HUDEP-2 (cell line): ENCODE measurements at regions not wholly inside any gene's neighbourhood (a gene's known extent, or its start where the extent isn't known, plus 50 kb on each side); places are given as distances from the start of the nearest gene placed in this dataset.

ENCODE experiments used
- DNase-seq, 76 experiments: peaks; one replicate each; lab custom pipeline; 2025; ENCODE audit not compliant: unreplicated experiment in 76 of 76; lab: John Stamatoyannopoulos, UW

DNA sequence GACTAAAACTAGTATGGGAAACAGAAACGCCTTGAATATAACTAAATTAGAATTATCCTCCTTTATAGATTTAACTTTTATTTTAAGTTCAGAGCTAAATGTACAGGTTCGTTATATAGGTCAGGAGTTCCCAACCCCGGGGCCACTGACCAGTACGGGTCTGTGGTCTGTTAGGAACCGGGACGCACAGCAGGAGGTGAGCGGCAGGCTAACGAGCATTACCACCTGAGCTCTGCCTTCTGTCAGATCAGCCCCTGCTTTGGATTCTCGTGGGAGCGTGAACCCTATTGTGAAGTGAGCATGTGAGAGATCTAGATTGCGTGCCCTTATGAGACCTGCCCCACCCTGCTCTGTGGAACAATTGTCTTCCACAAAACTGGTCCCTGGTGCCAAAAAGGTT, 51.0 kb downstream of the FAT4 start:
- DNase-seq: no peak

DNA sequence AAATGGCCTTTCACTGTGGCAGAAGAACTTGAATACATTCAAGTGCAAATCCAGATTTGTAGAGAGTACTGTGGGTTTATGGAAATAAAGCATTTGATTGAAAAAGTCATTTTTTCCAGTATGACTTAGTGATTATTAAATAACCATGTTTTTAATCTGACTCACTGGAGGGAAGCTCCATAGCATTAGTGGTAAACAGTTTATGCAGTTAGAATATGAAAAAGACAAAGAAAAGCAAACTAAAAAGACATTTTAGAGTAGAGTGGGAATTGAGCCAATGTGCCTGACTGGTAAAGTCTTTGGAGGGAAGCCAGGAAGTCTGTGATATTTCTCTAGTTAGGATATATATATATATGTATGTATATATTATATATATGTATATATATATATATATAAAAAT, 53.4 kb downstream of the FAT4 start:
- no peak for DNase-seq

DNA sequence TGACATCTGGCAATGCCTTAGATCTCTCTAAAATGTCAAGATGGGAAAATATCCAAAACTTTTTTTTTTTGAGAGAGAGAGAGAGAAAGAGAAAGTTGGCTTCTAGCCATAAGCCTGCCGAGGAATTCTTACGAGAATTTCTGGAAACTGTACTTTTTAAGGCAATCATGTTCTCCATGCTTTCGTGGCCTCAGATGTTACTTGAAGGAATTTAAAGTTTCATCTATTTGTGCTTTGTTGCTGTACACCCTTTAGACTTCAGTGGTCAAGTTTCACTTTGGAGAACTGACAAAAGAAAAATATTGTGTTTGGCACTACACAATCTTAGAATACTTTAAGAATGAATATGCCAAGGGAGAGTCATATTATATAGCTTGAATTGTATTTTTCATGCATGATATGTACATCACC, 53.9 kb downstream of the FAT4 start:
- no peak for DNase-seq

DNA sequence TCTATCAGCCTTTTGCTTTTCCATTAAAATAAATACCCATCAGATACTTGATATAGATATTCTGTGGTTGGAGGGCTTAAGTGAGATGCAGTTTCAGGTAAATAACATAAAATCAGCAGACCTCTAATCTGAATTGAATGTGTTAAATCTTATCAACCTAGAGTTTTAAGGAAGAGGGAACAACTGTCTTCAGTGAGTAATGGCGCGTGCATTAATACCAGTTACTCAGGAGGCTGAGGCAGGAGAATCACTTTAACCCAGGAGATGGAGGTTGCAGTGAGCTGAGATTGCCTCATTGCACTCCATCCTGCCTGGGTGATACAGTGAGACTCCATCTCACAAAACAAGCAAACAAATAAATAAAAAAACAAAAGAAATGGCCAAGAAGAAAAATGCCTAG, 54.3 kb downstream of the FAT4 start:
- DNase-seq: no peak

DNA sequence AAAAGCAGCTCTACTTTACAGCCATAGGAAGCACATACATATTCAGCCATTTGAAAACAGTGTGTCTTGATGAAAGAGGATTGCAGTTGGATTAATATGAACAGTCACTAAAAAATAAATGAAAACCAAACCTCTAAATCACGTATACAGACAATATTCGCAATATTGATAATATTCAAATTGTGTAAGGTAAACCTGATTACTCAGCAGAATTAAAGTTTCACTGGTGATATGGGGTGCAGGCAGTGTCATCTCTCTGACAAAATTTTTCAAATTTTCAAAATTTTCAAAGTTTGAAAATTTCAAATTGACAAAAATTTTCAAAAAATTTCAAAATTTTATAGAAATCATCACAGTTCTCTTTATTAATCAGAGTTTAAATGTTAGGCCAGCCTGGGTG, 55.7 kb downstream of the FAT4 start:
- DNase-seq: no peak

DNA sequence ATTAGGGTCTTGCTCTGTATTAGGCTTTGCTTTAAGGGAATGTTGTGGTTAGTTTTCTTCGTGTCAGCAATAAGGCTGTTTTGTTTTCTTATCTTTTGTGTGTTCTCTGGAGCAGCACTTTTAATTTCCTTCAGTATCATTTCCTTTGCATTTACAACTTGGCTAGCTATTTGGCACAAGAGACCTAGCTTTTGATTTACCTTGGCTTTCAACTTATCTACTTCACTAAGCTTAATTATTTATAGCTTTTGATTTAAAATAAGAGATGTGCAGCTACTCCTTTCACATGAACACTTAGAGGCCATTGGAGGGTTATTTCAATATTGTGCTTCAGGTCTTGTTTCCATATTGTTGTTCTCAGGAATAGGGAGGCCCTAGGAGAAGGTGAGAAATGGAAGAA, 68.2 kb downstream of the FAT4 start:
- no peak for DNase-seq

DNA sequence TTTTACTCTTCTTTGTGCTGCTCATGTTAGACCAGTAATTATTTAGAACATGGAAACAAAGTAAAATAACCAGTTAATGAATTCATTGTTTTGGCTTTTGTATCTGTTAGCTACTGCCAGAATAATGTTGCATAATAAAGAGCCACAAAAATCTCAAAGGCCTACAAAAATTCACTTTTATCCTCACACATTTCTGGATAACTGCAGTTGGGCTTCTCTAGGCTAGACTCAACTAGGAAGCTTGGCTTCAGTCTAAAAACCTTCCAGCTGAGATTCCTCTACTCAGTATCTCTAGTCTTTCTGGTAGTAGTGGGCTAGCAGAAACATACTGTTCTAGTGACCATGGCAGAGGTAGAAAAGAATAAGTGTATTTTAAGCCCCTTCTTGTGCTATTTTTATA, 73.0 kb downstream of the FAT4 start:
- no peak for DNase-seq

DNA sequence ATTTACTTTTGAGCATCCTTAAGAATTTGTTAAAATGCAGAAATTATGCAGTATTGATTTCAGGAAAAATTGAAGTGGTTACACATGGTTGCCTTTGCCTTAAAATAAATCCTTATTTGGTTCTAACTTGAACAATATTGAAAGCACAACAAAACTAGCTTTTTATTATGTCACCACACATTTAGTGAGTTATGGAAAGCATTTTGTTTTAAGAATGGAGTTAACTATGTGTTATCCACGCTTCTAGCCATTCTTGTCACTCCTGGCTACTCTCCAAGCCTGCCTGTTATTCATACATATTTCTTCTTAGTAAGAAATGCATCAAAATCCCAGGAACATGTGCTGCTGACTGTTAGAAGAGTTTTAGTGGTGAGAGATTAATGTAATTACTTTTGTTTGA, 73.9 kb downstream of the FAT4 start:
- DNase-seq: no peak

DNA sequence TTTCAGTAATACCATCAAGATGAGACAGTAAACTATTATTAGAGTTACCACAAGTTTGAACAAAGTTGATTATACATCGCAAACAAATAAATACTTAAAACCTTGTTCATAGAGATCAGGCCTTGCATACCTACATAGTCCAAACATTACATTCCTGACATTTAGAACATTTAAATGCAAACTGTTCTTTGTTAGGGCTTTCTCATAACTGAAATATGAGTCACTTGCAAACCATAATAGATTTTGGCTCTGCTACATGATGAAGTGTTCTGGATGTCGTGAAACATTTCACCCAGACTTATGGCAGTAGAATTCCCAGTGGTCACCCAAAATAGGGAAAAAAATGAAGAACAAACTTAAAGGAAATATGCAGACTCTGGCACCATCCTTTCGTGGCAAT, 75.0 kb downstream of the FAT4 start:
- no peak for DNase-seq

DNA sequence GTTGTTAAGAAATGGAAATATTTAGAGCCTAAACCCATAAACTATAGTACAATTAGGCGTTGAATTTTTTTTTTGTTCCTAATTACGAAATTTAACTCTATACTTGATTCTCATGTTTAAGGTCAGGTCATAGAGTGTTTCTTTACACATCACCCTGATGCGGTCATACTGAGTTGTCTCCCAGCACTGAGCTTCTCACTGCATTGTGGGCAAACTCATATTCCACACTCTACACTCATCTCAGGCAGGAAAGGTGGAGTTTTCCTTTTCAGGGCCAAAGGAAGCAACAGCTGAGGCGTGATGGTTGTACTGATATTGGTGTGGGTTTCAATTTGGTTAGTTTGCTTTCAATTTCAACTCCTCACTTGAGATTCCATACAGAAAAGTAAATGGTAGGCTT, 75.4 kb downstream of the FAT4 start:
- no peak for DNase-seq

DNA sequence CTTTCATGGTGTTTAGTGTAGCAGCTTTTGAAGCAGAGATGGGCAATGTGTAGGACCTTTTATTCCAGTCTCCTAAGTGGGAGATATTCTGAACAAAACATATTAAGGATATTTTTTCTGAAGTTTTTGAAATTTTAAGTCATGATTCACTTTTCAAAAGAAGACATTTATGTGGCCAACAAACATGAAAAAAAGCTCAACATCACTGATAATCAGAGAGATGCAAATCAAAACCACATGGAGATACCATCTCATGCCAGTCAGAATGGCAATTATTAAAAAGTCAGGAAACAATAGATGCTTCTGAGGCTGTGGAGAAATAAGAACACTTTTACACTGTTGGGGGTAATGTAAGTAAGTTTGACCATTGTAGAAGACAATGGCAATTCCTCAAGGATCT, 76.0 kb downstream of the FAT4 start:
- DNase-seq: no peak

DNA sequence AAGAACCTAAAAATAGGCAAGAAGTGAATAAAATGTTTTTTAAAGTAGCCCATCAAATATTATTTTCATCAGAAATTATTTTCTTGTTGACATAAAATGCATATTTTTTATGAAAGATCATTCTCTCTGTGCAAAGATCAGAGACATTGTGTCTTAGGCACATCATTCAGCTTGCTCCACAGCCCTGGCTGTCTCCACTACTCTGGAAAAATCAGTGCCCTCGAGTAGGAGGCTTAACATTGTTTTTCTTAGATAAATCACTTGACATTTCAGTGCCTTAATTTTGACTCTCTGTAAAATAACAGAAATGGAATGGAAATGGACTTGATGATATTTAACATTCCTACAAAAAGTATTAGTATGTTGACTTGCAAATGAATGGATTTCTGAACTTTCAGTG, 77.9 kb downstream of the FAT4 start:
- no peak for DNase-seq

DNA sequence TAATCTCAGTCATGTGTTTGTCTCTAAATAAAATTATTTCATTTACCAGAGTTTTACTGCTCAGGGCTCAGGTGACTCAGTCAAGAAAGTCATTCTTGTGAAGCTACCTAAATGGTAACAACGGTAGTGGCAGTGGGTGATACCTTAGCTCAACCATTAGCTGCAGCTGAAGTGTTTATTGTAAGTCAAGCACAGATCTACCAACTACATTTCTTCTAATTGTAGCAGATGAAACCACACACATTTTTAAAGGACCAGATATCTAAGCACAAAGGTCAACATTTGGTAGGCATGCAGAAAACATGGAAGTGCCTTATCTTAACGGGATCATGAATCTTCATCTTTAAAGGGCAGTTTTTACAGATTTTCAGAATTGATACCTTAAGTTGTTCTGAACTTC, 79.1 kb downstream of the FAT4 start:
- no peak for DNase-seq

DNA sequence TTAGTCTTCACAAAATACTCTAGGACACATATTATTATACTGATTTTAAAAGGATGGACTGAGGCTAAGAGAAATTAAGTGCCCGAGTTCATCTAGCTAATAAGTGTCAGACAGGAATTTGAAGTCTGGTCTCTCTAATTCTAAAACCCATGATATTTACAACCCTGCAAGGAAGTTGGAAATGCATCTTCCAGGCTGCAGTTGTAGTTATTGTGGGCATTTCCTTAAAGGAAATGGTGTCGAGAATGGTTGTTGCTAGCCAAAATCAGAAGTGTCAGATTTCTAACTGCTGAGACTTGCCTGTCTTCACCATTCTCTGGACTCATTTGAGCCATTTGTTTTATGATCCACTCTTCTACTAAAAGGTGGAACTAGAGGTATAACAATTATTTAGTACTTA, 82.5 kb downstream of the FAT4 start:
- DNase-seq: no peak

DNA sequence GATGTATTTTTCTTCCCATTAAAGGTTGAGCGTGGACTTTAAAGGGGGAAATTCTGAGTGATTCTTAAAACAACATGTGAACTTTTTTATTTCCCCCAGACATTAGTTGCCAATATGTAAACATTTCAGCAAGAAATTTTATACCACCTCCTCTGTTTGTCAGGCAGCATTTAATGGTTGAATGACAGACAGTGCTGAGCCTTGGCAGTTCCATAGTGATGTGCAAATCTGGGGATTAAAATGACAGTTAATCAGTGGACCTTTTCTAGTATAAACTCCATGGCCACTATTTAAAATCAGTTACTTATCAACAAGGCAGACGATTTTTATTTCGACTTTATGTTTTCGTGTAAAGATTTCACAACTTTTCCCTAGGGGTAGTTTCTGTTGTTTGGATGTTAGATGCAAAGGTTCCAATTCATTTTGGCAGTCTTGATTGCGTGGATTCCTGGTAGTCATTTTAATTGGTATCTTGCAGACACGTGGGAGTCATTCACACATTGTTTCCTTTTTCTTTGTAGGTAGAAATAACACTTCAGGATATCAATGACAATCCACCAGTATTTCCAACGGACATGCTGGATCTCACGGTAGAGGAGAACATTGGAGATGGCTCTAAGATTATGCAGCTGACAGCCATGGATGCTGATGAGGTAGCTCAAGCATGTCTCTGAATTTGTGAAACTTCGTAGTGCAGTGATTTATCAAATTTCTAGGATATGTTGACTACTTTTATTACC, 83.7 kb downstream of the FAT4 start:
- no peak for DNase-seq

DNA sequence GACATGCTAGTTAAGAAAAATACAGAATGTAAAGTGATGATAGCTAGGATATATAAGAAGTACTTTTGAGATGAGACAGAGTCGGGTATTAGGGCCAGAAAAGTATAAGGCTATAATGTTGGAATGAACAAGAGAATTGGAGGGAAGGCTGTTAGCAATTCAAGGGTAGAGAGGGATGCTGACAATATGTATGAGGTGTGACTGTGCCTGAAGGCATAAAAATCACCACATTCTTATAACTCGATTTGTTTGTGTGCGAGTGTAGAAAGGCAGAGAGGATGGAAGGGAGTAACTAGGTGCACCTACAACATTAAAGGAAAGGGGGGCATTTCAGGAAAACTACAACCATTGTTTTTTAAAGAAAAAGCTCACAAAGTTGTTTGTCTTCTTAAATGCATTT, 86.0 kb downstream of the FAT4 start:
- DNase-seq: no peak

DNA sequence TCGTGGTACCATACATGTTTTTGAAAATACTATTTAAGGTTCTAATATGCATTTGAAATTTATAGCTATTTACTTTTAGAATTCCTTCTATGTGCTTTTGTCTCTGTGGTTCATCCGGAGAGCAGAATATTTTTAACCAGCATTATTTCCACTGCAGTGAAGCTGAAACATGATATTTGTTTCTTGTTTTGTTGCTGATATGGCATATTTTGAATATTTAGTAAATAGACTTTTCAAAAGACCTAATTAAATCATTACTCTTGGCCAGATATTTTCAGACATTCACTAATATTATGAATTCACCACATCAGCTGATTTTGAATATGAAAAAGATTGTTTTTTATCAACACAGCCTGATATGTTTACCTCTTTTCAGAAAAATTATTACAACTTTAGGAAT, 87.0 kb downstream of the FAT4 start:
- no peak for DNase-seq

DNA sequence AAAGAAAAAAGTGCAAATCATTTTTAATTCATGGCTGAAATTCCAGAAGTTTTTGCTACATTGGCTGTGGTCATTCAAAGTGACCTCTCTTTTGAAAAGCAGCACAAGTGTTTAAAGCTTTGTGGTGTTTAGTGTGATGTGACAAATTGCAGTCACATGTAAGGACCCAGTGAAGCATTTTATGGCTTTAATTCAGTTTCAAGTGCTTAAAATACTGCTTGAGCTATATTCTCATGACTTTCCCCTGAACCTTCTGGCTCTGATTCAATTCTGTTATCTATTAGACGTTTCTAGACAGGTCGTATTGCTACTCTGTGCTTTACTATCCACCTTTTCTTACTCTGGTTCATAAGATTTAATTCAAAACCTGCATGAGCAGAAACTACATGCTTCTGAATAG, 105.8 kb downstream of the FAT4 start:
- DNase-seq: no peak

DNA sequence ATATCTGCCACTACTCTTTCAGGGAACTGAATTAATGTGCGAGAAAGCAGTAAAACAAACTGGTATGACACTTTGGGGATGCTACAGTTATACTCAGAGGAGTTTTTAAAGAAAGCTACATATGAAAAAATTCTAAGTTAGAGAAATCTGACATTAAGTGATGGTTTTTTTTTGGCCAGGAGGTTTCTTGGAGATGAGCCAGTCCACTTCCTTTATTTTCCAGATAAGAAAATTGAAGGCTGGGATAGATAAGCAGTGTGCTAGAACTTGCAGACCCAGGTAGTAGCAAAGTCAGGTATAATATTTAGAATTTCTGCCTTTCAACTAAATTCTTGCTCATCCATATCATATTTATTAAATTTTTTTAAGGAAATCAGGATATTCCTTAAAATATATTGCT, 106.8 kb downstream of the FAT4 start:
- DNase-seq: no peak

DNA sequence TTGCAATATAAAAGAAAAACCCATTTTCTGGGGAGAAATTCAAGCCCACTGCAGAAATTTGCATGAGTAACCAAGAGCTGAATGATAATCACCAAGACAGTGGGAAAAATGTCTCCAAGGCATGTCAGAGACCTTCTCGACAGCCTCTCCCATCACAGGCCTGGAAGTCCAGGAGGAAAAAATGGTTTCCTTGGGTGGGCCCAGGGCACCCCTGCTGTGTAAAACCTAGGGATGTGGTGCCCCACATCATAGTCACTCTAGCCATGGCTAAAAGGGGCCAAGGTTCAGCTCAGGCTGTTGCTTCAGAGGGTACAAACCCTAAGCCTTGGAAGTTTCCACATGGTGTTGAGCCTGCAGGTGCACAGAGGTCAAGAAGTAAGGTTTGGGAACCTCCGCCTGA, 108.4 kb downstream of the FAT4 start:
- no peak for DNase-seq

DNA sequence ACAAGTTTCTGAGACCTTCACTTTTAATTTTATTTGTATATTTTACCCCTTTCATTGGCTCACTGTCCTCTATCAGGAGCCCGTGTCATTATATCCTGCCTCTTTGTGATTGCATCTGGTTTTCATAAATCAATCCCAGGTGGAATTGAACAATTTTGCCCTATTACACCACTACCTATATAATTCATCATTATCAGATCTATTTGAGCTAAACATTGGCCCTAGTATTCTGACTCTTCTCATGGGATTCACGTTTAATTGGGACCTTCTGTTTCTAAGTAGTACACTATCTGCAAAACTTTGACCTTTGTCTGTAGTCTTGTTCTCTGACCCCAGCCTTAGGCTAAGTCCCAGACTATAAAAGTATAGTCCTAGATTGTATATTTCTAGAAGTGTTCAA, 114.1 kb downstream of the FAT4 start:
- no peak for DNase-seq

DNA sequence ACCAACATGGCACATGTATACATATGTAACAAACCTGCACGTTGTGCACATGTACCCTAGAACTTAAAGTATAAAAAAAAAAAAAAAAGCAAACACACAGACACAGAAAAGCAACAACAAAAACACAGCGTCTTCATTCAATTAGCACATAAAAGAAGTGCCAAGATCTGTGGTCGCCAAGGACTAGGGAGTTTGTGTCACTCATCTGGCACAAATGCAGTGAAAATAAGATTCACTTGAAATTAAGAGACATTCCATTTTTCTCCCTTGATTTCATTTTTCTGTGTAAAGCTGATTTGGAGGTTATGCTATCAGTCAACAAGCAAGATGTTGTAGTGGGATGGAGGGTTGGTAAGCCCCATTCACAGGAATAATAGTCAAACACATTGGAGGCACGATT, 115.3 kb downstream of the FAT4 start:
- no peak for DNase-seq

DNA sequence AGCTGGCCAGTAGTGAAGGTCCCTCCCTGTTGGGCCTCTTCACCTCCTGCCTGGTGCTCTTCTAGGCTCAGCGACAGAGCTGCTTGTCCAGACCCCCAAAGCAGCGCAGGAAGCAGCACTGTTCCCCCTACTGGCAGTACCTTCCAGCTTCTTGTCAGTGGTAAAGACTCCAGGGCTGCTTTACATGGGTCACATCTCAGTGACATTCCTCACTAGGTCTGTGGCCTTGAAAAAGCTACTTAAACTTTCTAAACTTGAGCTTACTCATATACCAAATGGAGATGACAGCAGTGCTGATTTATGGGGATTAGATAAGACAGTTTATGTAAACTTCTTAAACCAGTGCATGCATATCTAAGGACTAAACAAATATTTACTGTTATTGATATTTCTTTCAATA, 117.3 kb downstream of the FAT4 start:
- DNase-seq: no peak
